Testis (tissue), 2 donors: ENCODE measurements at regions not wholly inside any gene's neighbourhood (a gene's known extent, or its start where the extent isn't known, plus 50 kb on each side); places are given as distances from the start of the nearest gene placed in this dataset.

Experiments used
- CTCF ChIP-seq, 3 experiments: fragments of 450-650 bp in 2 of 3; fragments of 200-600 bp in 1 of 3; sonication (generic) in 1 of 3; IDR thresholded peaks; one replicate each; pipeline ENCODE4 v1.5.1; 2016 to 2019; ENCODE audit warnings: antibody characterized with exemption in 3 of 3, mild to moderate bottlenecking in 2 of 3, moderate library complexity in 1 of 3
- POLR2A ChIP-seq: fragments of 450-650 bp; IDR thresholded peaks from one replicate; pipeline ENCODE4 v1.6.1; 2017; ENCODE audit warnings: antibody characterized with exemption, mild to moderate bottlenecking, moderate library complexity

GRCh38 chr10:130543794-130544193, 407.6 kb downstream of the GLRX3 start:
- TF ChIP-seq CTCF (IDR thresholded peaks at IDR 0.05) (no peak), POLR2A (no peak)
